Duodenal mucosa (tissue), 2 donors: ENCODE measurements at regions not wholly inside any gene's neighbourhood (a gene's known extent, or its start where the extent isn't known, plus 50 kb on each side); places are given as distances from the start of the nearest gene placed in this dataset.
"Not testable (repeated sequence)": the region's sequence is repeated elsewhere in the genome, so short reads cannot be mapped to it uniquely, and the experiment has no call there.

Experiments used
- H3K27ac ChIP-seq: one replicate; pipeline ENCODE4 v1.7.0; 2013; ENCODE audit warnings: low read depth, low read length
- H3K27me3 ChIP-seq, 2 donors: one replicate each; pipeline ENCODE4 v1.7.0; 2013; ENCODE audit warnings: low read length in 2 of 2, control low read depth in 1 of 2; ENCODE audit not compliant: insufficient read depth in 2 of 2, control insufficient read depth in 1 of 2
- H3K36me3 ChIP-seq, 2 donors: one replicate each; pipeline ENCODE4 v1.7.0; 2013; ENCODE audit warnings: low read length in 2 of 2, control low read depth in 1 of 2; ENCODE audit not compliant: insufficient read depth in 2 of 2, control insufficient read depth in 1 of 2
- H3K4me1 ChIP-seq, 2 donors: one replicate each; pipeline ENCODE4 v1.7.0; 2013; ENCODE audit warnings: low read length in 2 of 2, control low read depth in 1 of 2; ENCODE audit not compliant: insufficient read depth in 2 of 2, control insufficient read depth in 1 of 2
- H3K4me3 ChIP-seq, 2 donors: one replicate each; pipeline ENCODE4 v1.7.0; 2013; ENCODE audit warnings: low read length in 2 of 2, low read depth in 1 of 2
- H3K9ac ChIP-seq, 2 donors: one replicate each; pipeline ENCODE4 v1.7.0; 2013; ENCODE audit warnings: low read length in 2 of 2, low read depth in 1 of 2
- H3K9me3 ChIP-seq, 2 donors: one replicate each; pipeline ENCODE4 v1.7.0; 2013; ENCODE audit warnings: low read length in 2 of 2, control low read depth in 1 of 2; ENCODE audit not compliant: control insufficient read depth in 1 of 2

DNA sequence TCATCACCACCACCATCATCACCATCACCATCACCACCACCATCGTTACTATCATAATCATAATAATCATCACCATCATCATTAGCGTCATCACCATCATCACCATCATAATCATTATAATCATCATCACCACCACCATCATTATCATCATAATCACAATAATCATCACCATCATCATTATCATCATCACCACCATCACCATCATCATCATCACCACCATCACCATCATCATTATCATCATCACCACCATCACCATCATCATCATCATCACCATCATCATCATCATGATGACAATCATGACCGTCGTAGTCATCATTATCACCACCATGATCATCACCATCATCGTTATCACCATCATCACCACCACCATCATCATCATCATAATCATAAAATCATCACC lies 349.9 kb downstream of the ADGRD1 start:
- not testable (repeated sequence) for H3K4me1 ChIP-seq, H3K36me3 ChIP-seq, H3K9me3 ChIP-seq, H3K27ac ChIP-seq, H3K27me3 ChIP-seq, H3K9ac ChIP-seq, H3K4me3 ChIP-seq

DNA sequence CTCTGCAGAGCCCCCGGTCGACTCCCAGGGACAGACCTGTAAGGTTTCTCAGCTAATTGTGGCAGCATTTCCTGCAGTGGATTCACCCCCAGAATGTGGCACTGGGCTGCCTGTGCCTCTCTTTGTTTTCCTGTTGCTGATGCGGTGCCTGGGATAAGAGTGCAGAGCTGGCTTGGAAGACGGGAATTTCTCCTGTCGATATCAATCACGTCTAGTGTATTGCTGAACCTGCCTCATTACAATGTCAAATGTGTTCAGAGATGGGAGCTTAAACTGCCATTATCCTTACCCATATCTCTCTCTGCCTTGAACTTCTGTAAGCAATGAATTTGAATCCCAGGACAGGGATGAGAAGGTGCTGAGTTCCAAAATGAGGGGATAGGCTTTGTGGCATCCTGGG lies 350.9 kb downstream of the ADGRD1 start:
- not testable (repeated sequence) for H3K4me1 ChIP-seq, H3K36me3 ChIP-seq, H3K4me3 ChIP-seq, H3K9ac ChIP-seq, H3K9me3 ChIP-seq, H3K27ac ChIP-seq, H3K27me3 ChIP-seq

DNA sequence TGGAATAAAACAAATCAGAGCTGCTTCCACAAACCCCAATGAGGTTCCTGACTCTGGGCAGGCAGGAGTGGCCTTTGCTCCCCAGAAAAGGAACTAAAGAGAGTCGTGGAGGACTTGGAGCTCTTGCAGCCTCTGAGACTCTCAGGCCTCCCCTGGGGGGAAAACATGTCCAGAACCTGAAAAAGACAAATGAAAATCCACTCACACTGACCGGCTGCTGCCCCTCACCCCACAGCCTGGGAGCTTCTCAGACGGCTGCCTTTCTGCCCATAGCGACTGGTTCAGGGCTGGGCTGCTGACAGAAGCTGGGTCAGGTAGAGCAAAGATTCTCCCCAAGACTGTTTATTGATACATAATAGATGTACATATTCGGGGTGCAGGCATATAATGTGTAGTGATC lies 356.0 kb downstream of the ADGRD1 start:
- no peaks in the 10 kb centered on the region for H3K4me1 ChIP-seq
- no peaks in the 10 kb centered on the region for H3K27me3 ChIP-seq
- no peak overlapping the region for H3K27ac ChIP-seq
- H3K9me3 ChIP-seq, result no peaks in the 10 kb centered on the region
- H3K4me3 ChIP-seq, result no peak overlapping the region
- no peak overlapping the region for H3K9ac ChIP-seq
- H3K36me3 ChIP-seq, result no peaks in the 10 kb centered on the region

GRCh38 chr12:131310227-131310969 lies 356.7 kb downstream of the ADGRD1 start:
- not testable (repeated sequence) for H3K27ac ChIP-seq, H3K9me3 ChIP-seq, H3K36me3 ChIP-seq, H3K4me3 ChIP-seq, H3K9ac ChIP-seq, H3K4me1 ChIP-seq, H3K27me3 ChIP-seq

DNA sequence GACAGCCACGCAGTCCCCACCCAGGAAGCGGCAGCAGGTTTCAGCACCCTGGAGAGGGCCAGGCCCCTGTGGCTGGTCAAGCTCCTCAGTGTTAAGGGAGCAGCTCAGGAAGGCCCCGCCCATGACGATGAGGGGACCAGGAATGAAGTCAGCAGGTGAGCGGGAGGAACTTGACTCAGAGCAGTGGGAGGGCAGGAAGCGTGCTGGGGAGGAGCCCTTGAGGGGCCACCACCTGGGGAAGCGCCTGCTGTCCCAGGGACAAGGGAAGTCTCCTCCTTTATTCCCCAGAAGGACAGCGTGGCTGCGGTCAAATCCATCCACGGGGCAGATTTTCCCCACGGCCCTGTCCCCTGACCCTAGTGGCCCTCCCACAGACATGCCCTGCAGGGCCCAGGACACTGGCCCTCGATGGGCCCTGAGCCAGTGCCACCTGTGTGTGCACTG lies 357.6 kb downstream of the ADGRD1 start:
- not testable (repeated sequence) for H3K9me3 ChIP-seq, H3K27me3 ChIP-seq, H3K36me3 ChIP-seq, H3K27ac ChIP-seq, H3K4me3 ChIP-seq, H3K4me1 ChIP-seq, H3K9ac ChIP-seq

DNA sequence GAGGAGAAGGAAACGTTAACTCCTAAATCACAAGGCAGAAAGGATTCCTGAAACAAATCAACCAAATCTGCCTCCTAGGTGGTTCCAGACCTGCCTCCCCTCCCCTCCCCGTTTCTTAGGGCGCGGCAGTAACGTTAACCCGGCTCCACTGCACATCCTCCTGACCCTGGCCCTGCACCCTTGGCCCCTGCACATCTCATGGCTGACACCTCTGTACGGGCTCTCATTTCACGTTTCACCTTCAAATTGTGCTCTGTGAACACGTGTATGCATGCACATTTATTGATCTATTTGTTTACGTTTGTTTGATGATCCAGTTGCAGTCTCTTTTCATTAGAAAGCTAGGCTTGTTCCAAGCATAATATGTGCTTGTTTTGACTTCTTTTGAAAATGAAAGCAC lies 358.1 kb downstream of the ADGRD1 start:
- no peak overlapping the region for H3K9ac ChIP-seq
- H3K36me3 ChIP-seq, result no peaks in the 10 kb centered on the region
- H3K27ac ChIP-seq, result no peak overlapping the region
- no peak overlapping the region for H3K4me3 ChIP-seq
- no peaks in the 10 kb centered on the region for H3K9me3 ChIP-seq
- H3K4me1 ChIP-seq, result no peaks in the 10 kb centered on the region
- H3K27me3 ChIP-seq, result no peaks in the 10 kb centered on the region

DNA sequence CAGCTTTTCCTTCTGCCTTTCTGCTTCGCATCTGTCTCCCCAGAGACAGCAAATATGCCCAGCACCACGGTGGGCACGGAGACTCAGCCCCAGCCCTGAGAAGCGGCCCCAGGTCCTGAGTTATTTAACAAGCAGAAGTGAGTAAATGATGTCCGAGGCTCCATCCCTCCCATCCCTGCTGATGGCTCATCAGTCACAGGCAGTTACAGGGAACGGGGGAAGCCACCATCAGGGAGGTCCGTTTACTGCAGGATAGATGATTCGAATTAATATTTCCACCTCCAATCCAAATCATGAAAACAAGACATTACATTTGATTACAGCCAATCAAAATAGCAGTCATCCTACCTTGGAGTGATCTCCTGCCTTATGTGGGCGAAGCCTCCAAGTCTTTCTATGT lies 358.7 kb downstream of the ADGRD1 start:
- H3K36me3 ChIP-seq, H3K27me3 ChIP-seq, H3K27ac ChIP-seq, H3K4me1 ChIP-seq, H3K9me3 ChIP-seq, H3K4me3 ChIP-seq, H3K9ac ChIP-seq: not testable (repeated sequence)

GRCh38 chr12:131312793-131313545 lies 359.3 kb downstream of the ADGRD1 start:
- H3K9ac ChIP-seq, result no peak overlapping the region
- no peak overlapping the region for H3K27ac ChIP-seq
- H3K4me1 ChIP-seq, result no peaks in the 10 kb centered on the region
- no peak overlapping the region for H3K4me3 ChIP-seq
- no peaks in the 10 kb centered on the region for H3K27me3 ChIP-seq
- H3K9me3 ChIP-seq, result no peaks in the 10 kb centered on the region
- H3K36me3 ChIP-seq, result no peaks in the 10 kb centered on the region

- Histone ChIP-seq H3K36me3 (no peaks in the 10 kb centered on the region), H3K4me1 (no peaks in the 10 kb centered on the region), H3K9me3 (no peaks in the 10 kb centered on the region), H3K4me3 (no peak overlapping the region), H3K27ac (no peak overlapping the region), H3K27me3 (no peaks in the 10 kb centered on the region), H3K9ac (no peak overlapping the region)
Measured at GRCh38 chr12:131313635-131314034, 359.9 kb downstream of the ADGRD1 start.

DNA sequence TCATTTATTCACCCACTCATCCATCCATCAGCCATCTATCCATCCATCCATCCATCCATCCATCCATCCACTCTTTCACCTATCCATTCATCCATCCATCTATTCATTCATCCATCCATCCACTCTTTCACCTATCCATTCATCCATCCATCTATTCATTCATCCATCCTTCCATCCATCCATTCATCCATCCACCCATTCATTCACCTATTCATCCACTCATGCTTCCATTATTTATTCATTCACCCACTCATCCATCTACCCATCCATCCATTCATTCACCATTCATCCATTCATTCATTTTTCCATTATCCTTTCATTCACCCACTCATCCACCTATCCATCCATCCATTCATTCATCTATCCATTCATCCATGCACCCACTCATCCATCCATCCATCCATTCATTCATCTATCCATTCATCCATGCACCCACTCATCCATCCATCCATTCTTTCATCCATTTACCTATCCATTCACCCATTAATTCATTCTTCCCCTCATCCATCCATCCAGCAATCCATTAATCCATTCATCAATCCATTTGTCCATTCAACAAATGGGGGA lies 360.9 kb downstream of the ADGRD1 start:
- Histone ChIP-seq H3K36me3 (no peaks in the 10 kb centered on the region), H3K4me1 (no peaks in the 10 kb centered on the region), H3K27ac (no peak overlapping the region), H3K4me3 (no peak overlapping the region), H3K9me3 (no peaks in the 10 kb centered on the region), H3K9ac (no peak overlapping the region), H3K27me3 (no peaks in the 10 kb centered on the region)
